ENCODE measurements at regions not wholly inside any gene's neighbourhood (a gene's known extent, or its start where the extent isn't known, plus 50 kb on each side); places are given as distances from the start of the nearest gene placed in this dataset.

- Histone ChIP-seq H3K27me3 (ENCODE audit: insufficient read depth in 3 of 3, low read length in 2 of 3) (peaks cover 0 to 8% (median 2%) of the 10 kb centered on the region in 3 donors), H3K4me1 (no peaks in the 10 kb centered on the region), H3K36me3 (ENCODE audit: insufficient read depth in 1 of 2, low read depth in 1 of 2) (no peaks in the 10 kb centered on the region), H3K27ac (no peak overlapping the region), H3K4me3 (no peak overlapping the region), H3K9me3 (no peaks in the 10 kb centered on the region)
- no peak for ATAC-seq
- intact Hi-C loops (cut with DNase I) = no loop called here
- no peak for DNase-seq
- WGBS, 3 donors = 46 to 51% (median 48%) methylated on average over 24 of the region's 24 CpGs
- no peak for TF ChIP-seq CTCF (IDR thresholded peaks at IDR 0.05)
Observed at GRCh38 chr22:49289822-49290679, 537.6 kb downstream of the BRD1 start.

- 76 to 81% (median 77%) methylated on average over 15 of the region's 15 CpGs for WGBS, 3 donors
- H3K4me1 ChIP-seq = no peaks in the 10 kb centered on the region
- peaks cover 0 to 23% (median 2%) of the 10 kb centered on the region in 3 donors for H3K27me3 ChIP-seq (ENCODE audit: insufficient read depth in 3 of 3, low read length in 2 of 3)
- no peaks in the 10 kb centered on the region for H3K9me3 ChIP-seq
- TF ChIP-seq CTCF (IDR thresholded peaks at IDR 0.05) = no peak
- no peaks in the 10 kb centered on the region for H3K36me3 ChIP-seq (ENCODE audit: insufficient read depth in 1 of 2, low read depth in 1 of 2)
- H3K27ac ChIP-seq = no peak overlapping the region
- H3K4me3 ChIP-seq = no peak overlapping the region
- ATAC-seq (no peak), DNase-seq (no peak)
- intact Hi-C loops (cut with DNase I) = no loop called here
Observed at GRCh38 chr22:49286181-49286760, 541.4 kb downstream of the BRD1 start.

- no peaks in the 10 kb centered on the region for H3K36me3 ChIP-seq (ENCODE audit: insufficient read depth in 1 of 2, low read depth in 1 of 2)
- no peak for ATAC-seq
- DNase-seq = no peak
- intact Hi-C loops (cut with DNase I) = no loop called here
- no peak overlapping the region for H3K27ac ChIP-seq
- H3K4me1 ChIP-seq = no peaks in the 10 kb centered on the region
- WGBS, 3 donors = 75 to 83% (median 77%) methylated on average over 15 of the region's 15 CpGs
- H3K4me3 ChIP-seq = no peak overlapping the region
- H3K9me3 ChIP-seq = no peaks in the 10 kb centered on the region
- peaks cover 0 to 25% (median 0%) of the 10 kb centered on the region in 3 donors for H3K27me3 ChIP-seq (ENCODE audit: insufficient read depth in 3 of 3, low read length in 2 of 3)
- no peak for TF ChIP-seq CTCF (IDR thresholded peaks at IDR 0.05)
Observed at GRCh38 chr22:49284931-49285330, 542.7 kb downstream of the BRD1 start.

- WGBS, 3 donors = 70 to 74% (median 73%) methylated on average over 23 of the region's 23 CpGs
- TF ChIP-seq CTCF (IDR thresholded peaks at IDR 0.05) = no peak
- H3K4me3 ChIP-seq = no peak overlapping the region
- ATAC-seq = no peak
- H3K27ac ChIP-seq = no peak overlapping the region
- intact Hi-C loops (cut with DNase I) = no loop called here
- H3K27me3 ChIP-seq (ENCODE audit: insufficient read depth in 3 of 3, low read length in 2 of 3) = peaks cover 0 to 25% (median 0%) of the 10 kb centered on the region in 3 donors
- H3K9me3 ChIP-seq = no peaks in the 10 kb centered on the region
- H3K4me1 ChIP-seq = no peaks in the 10 kb centered on the region
- no peaks in the 10 kb centered on the region for H3K36me3 ChIP-seq (ENCODE audit: insufficient read depth in 1 of 2, low read depth in 1 of 2)
- no peak for DNase-seq
Observed at GRCh38 chr22:49284056-49284784, 543.5 kb downstream of the BRD1 start.

Data from psoas muscle (tissue), 7 donors.